HG03196 (cell line): ENCODE measurements at regions not wholly inside any gene's neighbourhood (a gene's known extent, or its start where the extent isn't known, plus 50 kb on each side); places are given as distances from the start of the nearest gene placed in this dataset.

Source experiments
- ATAC-seq: cut with Tn5 transposase; IDR thresholded peaks from one replicate; pipeline ENCODE4 v1.9.1; 2021; ENCODE audit not compliant: unreplicated experiment

DNA sequence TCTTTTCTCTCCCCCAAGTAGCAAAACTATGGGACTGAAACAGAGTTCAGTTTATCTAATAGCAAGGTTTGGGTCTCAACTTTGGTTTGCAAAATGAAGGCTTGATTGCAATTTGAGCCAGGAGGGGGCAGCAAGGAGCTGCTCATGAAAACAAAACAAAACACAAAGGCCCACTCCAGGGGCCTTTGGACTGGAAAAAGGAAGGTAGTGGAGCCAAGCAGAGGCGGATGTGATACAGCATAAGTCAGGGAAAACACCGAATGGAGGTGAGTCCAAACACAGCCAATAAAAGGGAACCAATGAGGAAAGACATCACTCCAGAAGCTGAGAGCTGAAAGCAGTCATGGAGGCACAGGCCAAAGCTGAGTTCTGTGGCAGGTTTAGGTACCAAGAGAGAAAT is 799.7 kb upstream of the ACVR2A start:
- no peak for ATAC-seq

DNA sequence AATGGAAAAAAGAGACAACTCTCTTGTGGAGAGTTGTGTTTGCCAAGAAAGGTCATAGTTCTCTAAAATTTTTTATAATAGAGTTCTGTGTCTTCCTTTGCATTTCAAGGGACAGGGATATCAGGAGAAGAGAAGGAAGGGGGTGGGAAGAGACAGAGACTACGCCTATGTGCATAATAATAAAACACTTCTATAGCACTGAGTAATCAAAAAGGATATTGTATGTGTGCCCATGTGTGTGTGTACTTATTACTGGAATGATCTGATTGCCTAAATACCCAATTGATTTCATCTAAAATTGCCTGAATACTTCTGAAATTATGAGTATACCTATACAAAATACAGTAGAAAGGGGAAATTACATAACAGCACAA is 803.7 kb upstream of the ACVR2A start:
- no peak for ATAC-seq

DNA sequence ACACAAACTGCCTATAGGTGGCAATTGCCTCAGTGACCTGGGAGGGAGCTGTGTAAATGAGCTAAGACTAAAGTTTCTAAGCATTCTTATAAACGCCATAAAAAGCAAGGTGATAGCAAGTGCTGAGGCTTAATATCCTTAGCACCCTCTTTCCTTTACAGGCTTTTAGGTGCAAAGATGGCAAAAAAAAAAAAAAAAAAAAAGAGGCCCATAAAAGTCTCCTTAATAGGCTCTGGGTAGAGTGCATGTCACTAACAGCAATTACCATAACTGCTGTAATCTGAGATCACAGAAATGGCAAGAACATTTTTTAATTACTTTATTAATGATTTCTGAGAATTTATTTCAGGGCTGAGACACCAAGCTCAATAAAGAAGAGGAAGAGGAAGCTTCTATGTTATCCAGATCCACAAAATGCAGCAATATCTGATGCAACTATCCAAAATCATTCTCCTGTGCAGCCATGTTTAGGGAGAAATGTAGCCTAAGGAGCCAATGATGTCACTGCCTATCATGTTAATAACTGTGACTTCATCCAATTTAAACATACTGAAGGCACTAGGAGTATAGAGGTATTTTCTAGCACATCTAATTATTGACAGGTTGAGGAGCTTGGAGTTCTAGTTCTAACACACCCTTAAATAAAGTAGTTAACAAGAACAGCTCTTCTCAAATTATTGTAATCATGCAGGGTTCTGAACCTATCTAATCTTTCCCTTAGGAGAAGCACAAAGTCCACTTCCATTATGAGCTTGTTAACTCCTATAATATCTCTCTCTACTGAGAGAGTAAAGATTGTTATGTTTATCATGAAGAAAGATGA is 804.3 kb upstream of the ACVR2A start:
- ATAC-seq = no peak

DNA sequence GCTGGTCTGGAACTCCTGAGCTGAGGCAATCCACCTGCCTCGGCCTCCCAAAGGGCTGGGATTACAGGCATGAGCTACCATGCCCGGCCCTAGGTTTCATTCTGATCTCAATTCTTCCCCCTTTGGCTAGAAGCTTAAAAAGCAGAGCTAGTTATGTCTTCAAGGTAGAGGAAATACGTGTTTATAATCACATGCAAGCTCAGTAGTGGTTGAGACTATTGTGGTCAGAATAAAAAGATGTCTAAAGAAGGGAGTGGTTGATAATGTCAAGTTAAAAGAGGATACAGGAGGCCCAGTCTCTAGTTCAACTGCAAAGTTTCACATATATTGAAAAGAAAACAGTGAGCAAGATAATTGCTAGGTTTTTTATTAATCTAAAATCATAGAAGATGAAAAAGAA is 807.8 kb upstream of the ACVR2A start:
- ATAC-seq = no peak

DNA sequence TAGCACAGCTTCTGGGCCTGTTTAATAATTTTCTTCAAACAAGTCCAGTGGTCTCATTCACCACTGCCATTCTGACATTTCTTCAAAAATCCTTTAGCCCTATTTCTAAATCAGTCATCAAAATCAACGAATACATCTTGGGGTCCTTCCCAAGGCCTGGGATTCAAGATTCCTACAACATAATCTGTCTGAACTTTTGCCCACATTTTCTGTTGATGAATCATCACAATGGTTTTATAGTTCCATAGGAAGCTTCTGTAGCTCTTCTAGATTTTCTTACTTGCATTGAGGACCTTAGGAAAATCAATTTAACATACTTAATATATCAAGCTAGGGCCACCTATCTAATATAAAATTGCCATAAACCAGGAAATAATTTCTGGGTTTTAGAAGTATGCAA is 811.8 kb upstream of the ACVR2A start:
- ATAC-seq = no peak

DNA sequence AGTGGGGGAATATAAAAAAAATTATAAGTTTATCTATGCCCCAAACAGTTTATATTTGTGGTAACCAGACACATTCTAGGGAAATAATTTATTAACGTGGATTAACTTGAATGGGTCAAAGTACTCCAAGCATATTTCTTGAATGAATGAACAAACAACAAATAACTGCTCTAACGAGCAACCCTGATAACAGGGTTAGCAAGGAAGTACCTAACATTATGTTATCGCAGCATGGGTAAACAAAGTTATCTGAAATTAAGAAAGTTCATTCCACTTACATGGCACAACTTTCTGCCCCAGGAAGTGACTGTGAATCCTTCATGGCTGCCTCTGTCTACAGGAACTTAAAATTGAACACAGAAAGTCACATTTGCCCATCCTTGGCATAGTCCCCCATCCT is 812.9 kb upstream of the ACVR2A start:
- no peak for ATAC-seq

DNA sequence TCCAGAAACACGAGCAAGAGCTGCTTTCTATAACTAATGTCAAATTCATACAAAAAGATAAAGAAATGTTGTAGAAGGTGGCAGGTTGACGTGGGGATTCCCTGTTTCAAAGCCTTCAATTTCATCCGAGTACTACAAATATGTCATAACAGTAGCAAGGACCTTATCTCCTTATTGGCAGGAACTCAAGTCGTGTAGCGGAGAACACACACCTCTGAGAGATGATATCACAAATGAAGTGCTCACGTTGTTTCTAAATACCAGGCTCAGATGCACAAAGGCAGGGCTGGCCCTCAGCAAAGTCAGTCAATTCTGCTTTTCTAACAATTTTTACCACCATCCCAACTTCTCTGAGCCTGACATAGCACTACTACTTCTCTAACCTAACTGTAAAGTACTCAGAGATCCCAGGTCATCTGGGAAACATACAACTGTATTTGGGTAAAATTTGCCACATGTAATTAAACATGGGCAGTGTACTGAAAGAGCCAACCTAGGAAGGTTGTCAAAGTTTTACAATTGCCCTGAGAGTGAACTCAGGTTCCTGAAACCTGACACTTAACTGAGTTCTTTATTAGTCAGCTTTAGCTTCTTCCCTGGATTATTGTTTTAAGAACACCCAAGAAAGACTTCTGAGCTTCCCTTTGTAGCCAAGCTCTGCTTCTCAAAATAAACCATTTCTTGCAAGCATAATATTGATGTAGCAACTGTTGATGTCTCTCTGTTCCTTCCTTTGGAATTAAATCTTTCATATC is 813.7 kb upstream of the ACVR2A start:
- no peak for ATAC-seq

DNA sequence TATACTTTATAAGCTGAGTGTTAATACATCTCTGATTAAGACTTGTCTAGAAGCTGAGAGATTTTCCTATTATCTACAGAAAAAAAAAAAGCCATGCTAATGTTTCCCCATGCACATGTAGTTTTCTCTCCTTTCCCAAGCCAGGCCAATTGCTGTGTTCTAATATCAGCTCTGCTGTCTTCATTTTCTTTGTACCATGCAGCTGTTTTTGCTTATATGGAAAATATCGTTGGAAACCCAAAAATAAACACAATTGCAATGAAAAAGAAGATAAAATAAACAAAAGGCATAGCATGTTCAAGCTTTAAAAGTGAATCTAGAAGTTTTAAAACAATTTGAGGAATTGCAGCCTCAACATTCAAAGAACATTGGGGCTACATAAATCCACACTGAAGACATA is 817.4 kb upstream of the ACVR2A start:
- ATAC-seq = no peak

DNA sequence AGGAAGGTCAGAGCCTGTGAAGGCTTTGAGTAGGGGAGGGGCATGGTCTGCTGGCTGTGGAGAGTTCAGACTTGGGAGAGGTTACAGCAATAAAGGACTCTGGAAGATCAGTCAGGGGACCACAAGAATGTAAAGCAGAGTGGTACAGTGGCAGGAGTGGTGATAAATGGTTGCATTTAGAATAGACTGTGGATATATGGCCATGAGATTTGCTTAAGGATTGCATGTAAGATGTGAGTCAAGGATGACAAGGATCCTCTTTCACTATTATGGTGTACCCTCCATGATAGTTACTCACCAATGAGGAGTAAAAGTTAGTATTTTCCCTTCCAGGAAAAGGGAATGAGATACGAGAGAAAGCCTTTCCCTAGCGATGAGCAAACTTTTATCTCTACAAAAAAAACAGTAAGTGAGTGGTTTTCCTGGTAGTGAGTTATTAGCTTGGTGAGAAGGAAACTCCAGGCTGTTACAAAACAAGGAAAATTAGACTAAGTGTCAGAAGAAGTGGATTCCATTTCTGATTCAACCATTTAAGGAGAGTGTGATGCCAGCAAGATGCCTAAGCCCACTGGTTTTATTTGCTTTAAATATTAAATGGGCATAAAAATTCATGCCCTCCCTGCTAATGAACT is 818.0 kb upstream of the ACVR2A start:
- no peak for ATAC-seq

DNA sequence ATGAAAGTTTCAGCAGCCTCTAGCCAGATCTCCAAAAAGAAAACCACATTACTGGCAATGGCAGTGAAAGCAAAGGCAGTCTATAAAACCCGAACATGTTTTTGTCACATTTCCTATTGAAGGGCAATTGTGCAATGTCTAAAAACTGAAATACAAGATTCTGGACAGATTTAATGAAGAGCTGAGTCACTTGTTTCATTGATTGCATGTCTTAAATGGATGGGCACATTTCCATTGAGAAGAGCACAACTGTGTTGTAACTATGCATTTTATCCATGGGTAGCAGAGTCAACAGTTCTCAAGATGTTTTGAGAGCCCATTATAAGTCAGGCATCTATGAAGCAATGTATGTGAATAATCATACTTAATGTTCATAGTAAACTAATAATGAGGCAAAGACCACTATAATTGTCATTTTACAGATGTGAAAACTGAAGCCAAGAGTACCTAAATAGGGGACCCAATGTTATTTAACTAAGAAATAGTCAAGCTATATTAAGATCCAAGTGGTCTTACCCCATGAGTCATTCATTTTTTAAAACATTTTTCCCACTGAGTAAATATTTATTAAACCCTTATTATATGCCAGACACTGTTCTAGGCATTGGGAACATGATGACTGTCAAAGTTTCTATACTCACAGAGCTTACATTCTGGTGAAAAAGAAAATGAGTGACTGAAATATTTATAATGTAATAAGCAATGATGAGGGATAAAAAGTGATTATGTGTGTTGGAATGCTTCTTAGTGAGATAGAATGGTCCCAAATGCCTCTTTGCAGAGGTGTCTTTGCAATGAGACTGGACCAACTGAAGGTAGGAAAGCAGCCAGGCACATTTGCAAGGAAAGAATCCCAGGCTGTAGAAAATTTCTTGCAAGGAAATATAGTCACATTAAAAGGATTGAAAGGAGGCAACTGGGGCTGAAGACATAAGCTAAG is 818.9 kb upstream of the ACVR2A start:
- no peak for ATAC-seq

DNA sequence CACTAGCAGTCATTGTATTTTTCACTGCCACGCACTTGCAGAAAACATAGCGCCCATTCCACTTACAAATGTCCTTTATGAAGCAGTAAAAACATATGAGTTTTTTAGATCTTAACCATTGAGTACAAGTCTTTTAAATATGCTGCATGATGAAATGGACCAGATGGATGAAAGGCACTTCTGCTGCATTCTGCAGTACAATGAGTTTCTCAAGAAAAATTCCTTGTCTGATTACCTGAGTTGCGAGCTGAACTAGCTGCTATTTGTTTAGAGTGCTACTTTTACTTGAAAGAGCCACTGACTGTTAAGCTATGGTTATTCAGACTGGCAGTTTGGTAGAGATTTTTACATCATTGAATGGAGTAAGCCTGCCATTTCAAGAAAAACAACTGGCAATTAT is 825.5 kb upstream of the ACVR2A start:
- no peak for ATAC-seq

DNA sequence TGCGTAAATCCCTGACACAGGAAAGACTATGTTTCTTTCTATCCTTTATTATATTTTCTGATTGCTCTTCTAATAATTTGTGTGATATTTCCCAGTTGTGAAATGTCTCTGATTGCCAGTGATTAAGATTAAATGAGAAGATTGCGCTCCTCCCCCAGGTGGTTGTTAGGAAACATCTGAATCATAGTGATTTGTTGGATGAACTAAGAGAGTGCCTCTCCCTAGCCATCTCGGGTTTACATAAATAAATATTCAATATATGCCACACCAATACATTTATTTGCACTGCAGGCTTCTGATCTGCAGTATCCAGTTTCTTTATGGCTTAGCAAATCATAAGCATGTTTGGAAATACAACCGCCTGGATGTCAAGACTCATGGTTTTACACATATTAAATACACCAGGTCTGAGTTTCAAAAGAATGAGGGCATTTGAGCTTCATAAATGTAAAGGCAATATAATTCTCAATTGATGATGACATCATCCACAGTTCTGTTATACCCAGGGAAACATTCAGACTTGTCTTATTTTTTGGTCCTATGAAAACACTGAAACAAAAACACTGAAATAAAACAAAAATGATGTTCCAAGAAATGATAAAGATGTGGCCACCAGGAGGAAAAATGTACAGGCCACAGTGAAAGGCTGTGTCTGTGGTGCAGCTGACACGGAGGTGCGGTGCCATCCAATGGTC is 826.7 kb upstream of the ACVR2A start:
- ATAC-seq = no peak

DNA sequence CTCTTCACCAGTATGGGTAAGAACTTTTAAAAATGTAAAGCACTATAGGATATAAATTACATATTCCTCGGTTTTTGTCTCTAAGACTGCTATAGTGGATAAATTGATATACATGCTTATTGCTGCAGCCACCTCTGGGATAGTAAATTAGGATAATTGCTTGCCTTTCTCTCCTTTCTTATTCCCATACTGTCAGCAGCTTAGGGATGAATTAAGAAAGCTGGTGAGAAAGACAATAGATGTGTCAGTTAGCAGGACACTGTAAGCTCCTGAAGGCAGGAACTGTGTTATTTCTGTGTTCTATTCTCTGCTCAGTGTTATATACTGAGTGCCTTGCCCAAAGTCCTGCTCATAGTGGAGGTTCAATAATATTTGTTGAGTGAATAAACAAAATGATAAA is 828.6 kb upstream of the ACVR2A start:
- no peak for ATAC-seq

DNA sequence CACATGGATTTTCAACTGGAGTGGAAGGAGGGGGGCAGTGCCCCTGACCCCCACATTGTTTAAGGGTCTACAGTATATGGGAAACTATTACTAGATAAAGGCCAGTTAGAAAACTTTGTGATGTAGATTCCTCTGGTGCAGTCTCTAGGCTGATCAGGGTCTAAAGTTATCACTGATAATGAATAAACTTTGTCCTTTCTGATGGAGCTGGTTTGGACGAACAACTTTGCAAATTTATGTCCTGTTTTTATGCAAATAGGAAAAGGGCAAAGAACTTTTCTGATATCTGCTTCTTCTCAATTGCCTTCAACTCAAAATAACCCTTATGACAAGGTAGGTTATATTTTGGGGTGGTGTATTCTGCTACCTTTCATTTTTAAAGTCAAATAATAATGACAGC is 829.2 kb upstream of the ACVR2A start:
- ATAC-seq = no peak

DNA sequence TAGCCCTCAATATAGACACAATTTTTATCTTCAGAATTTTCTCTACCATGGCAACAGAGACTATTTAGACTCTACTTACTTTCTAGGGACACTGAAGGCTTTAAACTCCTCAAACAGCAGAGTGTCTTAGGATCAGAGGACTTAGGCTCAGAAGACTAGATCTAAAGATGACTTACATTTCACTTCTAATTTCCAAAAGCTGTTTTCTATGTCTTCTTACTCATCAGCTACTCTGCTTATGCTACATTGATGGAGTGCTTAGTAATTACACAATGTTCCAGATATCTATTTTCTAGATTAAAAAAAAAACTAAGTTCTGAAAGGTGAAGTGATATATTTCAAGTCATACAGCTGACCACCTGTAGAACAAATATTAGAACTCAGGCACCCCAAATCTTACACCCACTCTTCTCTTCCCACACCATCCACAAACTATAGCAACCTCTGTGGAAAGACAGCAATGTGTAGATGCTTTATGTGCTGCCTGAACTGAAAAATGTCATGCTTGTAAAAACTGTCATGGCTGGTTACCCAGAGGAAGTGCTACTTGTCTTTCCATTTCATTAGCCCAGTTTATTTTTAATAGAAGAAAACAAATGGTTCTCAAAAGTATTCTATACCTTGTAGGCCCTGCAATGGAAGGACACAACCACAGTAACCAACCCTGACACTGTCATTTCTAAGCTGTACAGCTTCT is 831.0 kb upstream of the ACVR2A start:
- ATAC-seq = no peak

DNA sequence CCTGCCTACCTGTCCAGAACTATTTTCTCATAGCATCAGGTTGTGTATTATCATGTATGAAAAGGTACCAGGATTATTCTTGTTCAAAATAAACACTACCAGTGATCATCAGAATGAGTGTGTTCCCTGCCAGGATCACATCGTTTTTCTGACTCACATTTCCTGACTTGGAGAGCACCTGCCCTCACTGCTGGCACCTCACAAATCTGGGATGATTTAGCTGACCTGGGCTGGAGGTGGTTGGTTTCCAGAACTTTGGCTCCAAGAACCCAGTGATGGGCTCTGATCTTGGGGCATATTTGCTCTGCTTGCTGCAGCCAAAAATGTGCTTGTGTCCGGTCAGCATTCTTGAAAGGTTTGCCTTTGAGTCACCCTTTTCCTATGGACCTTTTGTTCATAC is 836.3 kb upstream of the ACVR2A start:
- ATAC-seq = no peak

DNA sequence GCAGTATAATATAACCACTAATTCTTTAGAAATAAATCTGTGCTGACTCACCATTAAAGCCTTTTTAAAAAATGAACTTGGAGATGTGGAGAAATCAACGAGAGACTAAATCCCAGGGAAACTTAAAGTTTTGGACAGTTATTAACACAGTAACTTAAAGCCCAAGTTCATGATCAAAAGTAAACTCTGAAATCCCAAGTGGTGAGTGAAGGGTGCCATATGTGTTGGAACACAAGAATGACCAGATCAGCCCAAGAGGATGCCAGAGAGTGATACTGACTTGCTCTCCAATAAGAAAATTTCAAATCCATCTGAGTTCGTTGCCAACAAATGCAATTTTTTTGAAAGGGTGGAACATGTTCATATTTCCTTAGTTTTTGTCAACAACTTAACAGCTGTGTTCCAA is 838.1 kb upstream of the ACVR2A start:
- ATAC-seq = no peak

DNA sequence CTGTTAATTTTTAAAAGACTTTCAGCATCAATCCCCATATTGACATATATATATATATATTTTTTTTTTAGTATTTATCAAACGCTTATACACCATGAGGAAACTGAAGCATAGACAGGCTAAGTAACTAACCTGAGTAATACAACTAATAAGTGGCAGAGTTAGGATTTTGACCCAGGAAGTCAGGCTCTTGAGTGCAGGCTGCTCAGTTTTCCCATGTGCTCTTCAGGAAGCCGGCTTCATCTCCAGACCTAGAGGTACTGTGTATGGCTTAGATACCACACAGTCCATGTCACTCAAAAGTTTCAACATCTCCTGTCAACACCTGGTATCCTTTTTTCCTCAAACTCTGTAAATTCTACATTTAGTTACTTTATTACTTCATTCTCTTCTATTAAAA is 841.7 kb upstream of the ACVR2A start:
- no peak for ATAC-seq

DNA sequence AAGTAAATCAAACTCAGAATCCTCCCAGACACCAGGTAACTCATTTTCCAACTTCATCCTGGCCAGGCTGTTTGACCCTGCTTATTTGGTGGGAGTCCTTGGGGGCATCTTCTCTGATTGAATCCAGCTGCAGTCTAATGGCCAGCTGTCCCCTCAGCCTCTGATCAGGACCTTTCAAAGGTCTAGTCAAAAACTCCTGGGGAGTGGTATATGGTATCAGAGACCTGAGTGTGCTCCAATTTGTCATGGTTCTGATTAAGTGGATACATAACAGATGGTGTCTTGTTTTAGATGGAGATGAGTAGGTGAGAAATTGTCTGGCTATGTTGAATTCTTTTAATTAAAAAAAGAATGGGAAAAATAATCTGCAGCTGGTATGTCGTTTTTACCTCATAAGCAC is 842.6 kb upstream of the ACVR2A start:
- ATAC-seq = no peak

DNA sequence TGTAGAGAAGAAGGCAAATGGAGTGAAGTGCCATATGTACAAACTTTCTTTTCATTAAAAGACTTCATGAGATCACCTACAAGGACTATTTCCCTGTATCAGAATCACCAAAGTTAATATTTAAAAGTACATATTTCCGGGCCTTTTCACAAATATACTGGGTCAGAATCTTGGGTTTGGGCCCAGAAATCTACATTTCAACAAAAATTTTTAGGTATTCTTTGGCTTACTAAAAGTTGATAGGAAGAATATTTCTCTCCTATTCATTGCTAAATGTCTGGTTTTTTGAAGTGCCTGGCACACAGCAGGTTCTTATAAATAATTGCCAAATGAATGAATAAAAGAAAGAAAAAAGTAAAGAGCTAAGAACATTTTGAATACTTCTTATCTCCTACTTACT is 843.8 kb upstream of the ACVR2A start:
- no peak for ATAC-seq
